Breast epithelium (tissue), 3 donors: ENCODE measurements at regions not wholly inside any gene's neighbourhood (a gene's known extent, or its start where the extent isn't known, plus 50 kb on each side); places are given as distances from the start of the nearest gene placed in this dataset.

Experiments used
- CTCF ChIP-seq, 3 donors: fragments of 450-650 bp; IDR thresholded peaks; one replicate each; pipeline ENCODE4 v1.5.1; 2016 to 2017; ENCODE audit warnings: antibody characterized with exemption in 3 of 3, mild to moderate bottlenecking in 3 of 3, moderate library complexity in 3 of 3
- POLR2A ChIP-seq: fragments of 450-650 bp; IDR thresholded peaks from one replicate; pipeline ENCODE4 v1.6.1; 2016; ENCODE audit warnings: antibody characterized with exemption, mild to moderate bottlenecking, moderate library complexity
- POLR2AphosphoS5 ChIP-seq, 3 donors: sonication (generic); formaldehyde crosslinking; IDR thresholded peaks; one replicate each; pipeline ENCODE4 v1.6.1; 2017; ENCODE audit warnings: antibody characterized with exemption in 3 of 3

GRCh38 chr5:164139423-164139822 lies 634.0 kb downstream of the MAT2B start:
- TF ChIP-seq POLR2A, result no peak
- no peak for TF ChIP-seq CTCF (IDR thresholded peaks at IDR 0.05)
- TF ChIP-seq POLR2AphosphoS5 (IDR thresholded peaks at IDR 0.05), result no peak
